Tibial nerve (tissue), 4 donors: ENCODE measurements at regions not wholly inside any gene's neighbourhood (a gene's known extent, or its start where the extent isn't known, plus 50 kb on each side); places are given as distances from the start of the nearest gene placed in this dataset.

Source experiments
- DNase-seq, 2 donors: peaks; one replicate each; pipeline ENCODE4 v3.0.0-alpha.2; 2019; ENCODE audit warnings: low spot score in 2 of 2
- H3K27ac ChIP-seq, 4 donors: fragments of 200-600 bp; sonication (generic) in 3 of 4; one replicate each; pipeline ENCODE4 v1.5.1; 2017 to 2019; ENCODE audit warnings: mild to moderate bottlenecking in 1 of 4
- H3K27me3 ChIP-seq, 2 donors: fragments of 200-600 bp; sonication (generic) in 1 of 2; one replicate each; pipeline versions ENCODE4 v1.5.1 to v1.6.0; 2017 to 2019
- H3K36me3 ChIP-seq, 3 donors: fragments of 200-600 bp; sonication (generic); one replicate each; pipeline ENCODE4 v1.5.1; 2018 to 2019
- H3K4me1 ChIP-seq, 4 donors: fragments of 200-600 bp; sonication (generic) in 3 of 4; one replicate each; pipeline ENCODE4 v1.5.1; 2017 to 2019
- H3K4me3 ChIP-seq, 4 donors: fragments of 200-600 bp; sonication (generic) in 3 of 4; one replicate each; pipeline ENCODE4 v1.5.1; 2017 to 2019; ENCODE audit warnings: mild to moderate bottlenecking in 1 of 4, moderate library complexity in 1 of 4
- H3K9me3 ChIP-seq, 4 donors: fragments of 200-600 bp; sonication (generic) in 3 of 4; one replicate each; pipeline ENCODE4 v1.5.1; 2017 to 2019
- EP300 ChIP-seq, 2 donors: sonication (generic); formaldehyde crosslinking; IDR thresholded peaks; one replicate each; pipeline ENCODE4 v1.6.1; 2017; ENCODE audit warnings: antibody characterized with exemption in 2 of 2, mild to moderate bottlenecking in 1 of 2
- POLR2A ChIP-seq, 2 donors: fragments of 450-650 bp; IDR thresholded peaks; one replicate each; pipeline ENCODE4 v1.6.1; 2017; ENCODE audit warnings: antibody characterized with exemption in 2 of 2, mild to moderate bottlenecking in 2 of 2, moderate library complexity in 2 of 2
- WGBS, 2 donors: methylation state at CpG; one replicate each; pipeline ENCODE4 v1.1.5; 2018; 5-methylcytosine and 5-hydroxymethylcytosine counted together
- TF ChIP-seq, protein P1 (sequence below), 5 experiments: fragments of 200-600 bp in 3 of 5; fragments of 450-650 bp in 2 of 5; sonication (generic) in 3 of 5; IDR thresholded peaks; one replicate each; pipeline ENCODE4 v1.5.1; 2016 to 2019; ENCODE audit warnings: antibody characterized with exemption in 5 of 5, mild to moderate bottlenecking in 3 of 5, moderate library complexity in 2 of 5

DNA sequence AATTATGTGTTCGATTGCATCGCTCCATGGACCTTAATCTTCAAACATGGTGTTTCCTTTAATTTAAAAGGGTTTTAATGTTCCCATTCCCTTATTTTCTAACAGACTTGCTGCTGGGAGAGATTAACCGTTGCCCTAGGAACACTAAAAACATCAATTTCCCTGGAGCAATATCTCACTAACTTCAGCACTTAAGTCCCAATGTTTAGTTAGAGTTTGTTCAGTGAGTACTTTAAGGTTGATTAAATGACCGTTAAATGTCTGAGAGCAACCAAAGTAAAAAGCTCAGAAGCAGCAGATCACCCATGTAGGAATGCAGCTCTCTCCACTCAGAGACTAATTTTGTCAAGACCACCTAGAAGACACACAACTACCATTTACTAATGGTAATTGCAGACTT lies 111.2 kb upstream of the PDE5A start:
- H3K27ac ChIP-seq, result no peak overlapping the region
- H3K4me1 ChIP-seq, result peaks cover 0 to 41% (median 3%) of the 10 kb centered on the region in 4 donors
- WGBS, 2 donors, result 60 to 63% methylated on average over 4 of the region's 4 CpGs
- no peak for TF ChIP-seq EP300 (IDR thresholded peaks at IDR 0.05)
- TF ChIP-seq, protein P1, sequence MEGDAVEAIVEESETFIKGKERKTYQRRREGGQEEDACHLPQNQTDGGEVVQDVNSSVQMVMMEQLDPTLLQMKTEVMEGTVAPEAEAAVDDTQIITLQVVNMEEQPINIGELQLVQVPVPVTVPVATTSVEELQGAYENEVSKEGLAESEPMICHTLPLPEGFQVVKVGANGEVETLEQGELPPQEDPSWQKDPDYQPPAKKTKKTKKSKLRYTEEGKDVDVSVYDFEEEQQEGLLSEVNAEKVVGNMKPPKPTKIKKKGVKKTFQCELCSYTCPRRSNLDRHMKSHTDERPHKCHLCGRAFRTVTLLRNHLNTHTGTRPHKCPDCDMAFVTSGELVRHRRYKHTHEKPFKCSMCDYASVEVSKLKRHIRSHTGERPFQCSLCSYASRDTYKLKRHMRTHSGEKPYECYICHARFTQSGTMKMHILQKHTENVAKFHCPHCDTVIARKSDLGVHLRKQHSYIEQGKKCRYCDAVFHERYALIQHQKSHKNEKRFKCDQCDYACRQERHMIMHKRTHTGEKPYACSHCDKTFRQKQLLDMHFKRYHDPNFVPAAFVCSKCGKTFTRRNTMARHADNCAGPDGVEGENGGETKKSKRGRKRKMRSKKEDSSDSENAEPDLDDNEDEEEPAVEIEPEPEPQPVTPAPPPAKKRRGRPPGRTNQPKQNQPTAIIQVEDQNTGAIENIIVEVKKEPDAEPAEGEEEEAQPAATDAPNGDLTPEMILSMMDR (IDR thresholded peaks at IDR 0.05), result no peak
- no peak for TF ChIP-seq POLR2A (IDR thresholded peaks at IDR 0.05)
- DNase-seq, result no peak
- H3K27me3 ChIP-seq, result no peaks in the 10 kb centered on the region
- H3K9me3 ChIP-seq, result no peaks in the 10 kb centered on the region
- no peaks in the 10 kb centered on the region for H3K36me3 ChIP-seq
- H3K4me3 ChIP-seq, result no peak overlapping the region

- Histone ChIP-seq H3K4me1 (peaks cover 0 to 45% (median 3%) of the 10 kb centered on the region in 4 donors), H3K36me3 (no peaks in the 10 kb centered on the region), H3K4me3 (no peak overlapping the region), H3K27me3 (no peaks in the 10 kb centered on the region), H3K27ac (no peak overlapping the region), H3K9me3 (no peaks in the 10 kb centered on the region)
- WGBS, 2 donors, result 79 to 91% methylated on average over 2 of the region's 2 CpGs
- TF ChIP-seq, protein P1 (IDR thresholded peaks at IDR 0.05), result no peak
- TF ChIP-seq EP300 (IDR thresholded peaks at IDR 0.05), result no peak
- TF ChIP-seq POLR2A (IDR thresholded peaks at IDR 0.05), result no peak
- DNase-seq, result no peak
Measured at GRCh38 chr4:119738901-119739300, 110.3 kb upstream of the PDE5A start.

DNA sequence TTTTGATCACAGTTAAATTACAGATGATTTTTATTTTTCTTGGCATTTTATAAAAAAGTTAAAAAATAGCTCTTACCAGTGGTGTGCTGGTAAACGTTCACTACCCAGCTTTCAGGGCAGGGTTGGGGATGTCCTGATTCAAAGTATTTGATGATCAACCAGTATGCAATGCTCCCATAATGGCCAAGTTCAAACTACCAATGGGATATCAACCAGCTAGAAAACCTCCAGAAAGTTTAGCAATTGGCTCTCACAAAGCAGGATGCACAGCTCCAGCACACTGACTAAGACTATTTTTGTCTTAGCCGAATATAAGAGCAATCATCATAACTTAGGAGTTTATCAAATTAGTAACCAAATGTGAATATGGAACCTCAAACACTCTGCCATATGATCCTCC lies 108.0 kb upstream of the PDE5A start:
- H3K27me3 ChIP-seq, result no peaks in the 10 kb centered on the region
- DNase-seq, result no peak
- no peak overlapping the region for H3K4me3 ChIP-seq
- peak overlapping the region in 1 of 4 donors; percentile 6 for H3K27ac ChIP-seq
- TF ChIP-seq EP300 (IDR thresholded peaks at IDR 0.05) (no peak), POLR2A (IDR thresholded peaks at IDR 0.05) (no peak)
- TF ChIP-seq, protein P1 (IDR thresholded peaks at IDR 0.05), result no peak
- H3K9me3 ChIP-seq, result no peaks in the 10 kb centered on the region
- no peaks in the 10 kb centered on the region for H3K36me3 ChIP-seq
- WGBS, 2 donors, result 69 to 78% methylated on average over 2 of the region's 2 CpGs
- H3K4me1 ChIP-seq, result peaks cover 0 to 47% (median 7%) of the 10 kb centered on the region in 4 donors

- DNase-seq, result no peak
- Histone ChIP-seq H3K9me3 (no peaks in the 10 kb centered on the region), H3K36me3 (no peaks in the 10 kb centered on the region), H3K27me3 (no peaks in the 10 kb centered on the region), H3K4me1 (peaks cover 0 to 58% (median 10%) of the 10 kb centered on the region in 4 donors), H3K4me3 (no peak overlapping the region), H3K27ac (peak overlapping the region; percentile 14 to 84 (median 70))
- WGBS, 2 donors, result 31 to 47% methylated on average over 1 of the region's 1 CpG
- TF ChIP-seq EP300 (IDR thresholded peaks at IDR 0.05), result no peak
- TF ChIP-seq, protein P1 (IDR thresholded peaks at IDR 0.05), result no peak
- TF ChIP-seq POLR2A (IDR thresholded peaks at IDR 0.05), result no peak
Measured at GRCh38 chr4:119735165-119735651, 106.6 kb upstream of the PDE5A start.

- Histone ChIP-seq H3K9me3 (no peaks in the 10 kb centered on the region), H3K4me1 (peaks cover 0 to 54% (median 11%) of the 10 kb centered on the region in 4 donors), H3K4me3 (no peak overlapping the region), H3K27me3 (no peaks in the 10 kb centered on the region), H3K27ac (peak overlapping the region in 1 of 4 donors; percentile 84), H3K36me3 (no peaks in the 10 kb centered on the region)
- no peak for DNase-seq
- 96 to 100% methylated on average over 1 of the region's 1 CpG for WGBS, 2 donors
- no peak for TF ChIP-seq EP300 (IDR thresholded peaks at IDR 0.05)
- TF ChIP-seq, protein P1 (IDR thresholded peaks at IDR 0.05), result no peak
- no peak for TF ChIP-seq POLR2A (IDR thresholded peaks at IDR 0.05)
Measured at GRCh38 chr4:119733431-119733830, 104.8 kb upstream of the PDE5A start.
